Tibial nerve (tissue), 4 donors: ENCODE measurements at regions not wholly inside any gene's neighbourhood (a gene's known extent, or its start where the extent isn't known, plus 50 kb on each side); places are given as distances from the start of the nearest gene placed in this dataset.
A peak's percentile ranks its signal among the peaks of the same experiment; 100 is the strongest.

ENCODE experiments used
- DNase-seq, 2 donors: peaks; one replicate each; pipeline ENCODE4 v3.0.0-alpha.2; 2019; ENCODE audit warnings: low spot score in 2 of 2
- H3K27ac ChIP-seq, 4 donors: fragments of 200-600 bp; sonication (generic) in 3 of 4; one replicate each; pipeline ENCODE4 v1.5.1; 2017 to 2019; ENCODE audit warnings: mild to moderate bottlenecking in 1 of 4
- H3K27me3 ChIP-seq, 2 donors: fragments of 200-600 bp; sonication (generic) in 1 of 2; one replicate each; pipeline versions ENCODE4 v1.5.1 to v1.6.0; 2017 to 2019
- H3K36me3 ChIP-seq, 3 donors: fragments of 200-600 bp; sonication (generic); one replicate each; pipeline ENCODE4 v1.5.1; 2018 to 2019
- H3K4me1 ChIP-seq, 4 donors: fragments of 200-600 bp; sonication (generic) in 3 of 4; one replicate each; pipeline ENCODE4 v1.5.1; 2017 to 2019
- H3K4me3 ChIP-seq, 4 donors: fragments of 200-600 bp; sonication (generic) in 3 of 4; one replicate each; pipeline ENCODE4 v1.5.1; 2017 to 2019; ENCODE audit warnings: mild to moderate bottlenecking in 1 of 4, moderate library complexity in 1 of 4
- H3K9me3 ChIP-seq, 4 donors: fragments of 200-600 bp; sonication (generic) in 3 of 4; one replicate each; pipeline ENCODE4 v1.5.1; 2017 to 2019
- EP300 ChIP-seq, 2 donors: sonication (generic); formaldehyde crosslinking; IDR thresholded peaks; one replicate each; pipeline ENCODE4 v1.6.1; 2017; ENCODE audit warnings: antibody characterized with exemption in 2 of 2, mild to moderate bottlenecking in 1 of 2
- POLR2A ChIP-seq, 2 donors: fragments of 450-650 bp; IDR thresholded peaks; one replicate each; pipeline ENCODE4 v1.6.1; 2017; ENCODE audit warnings: antibody characterized with exemption in 2 of 2, mild to moderate bottlenecking in 2 of 2, moderate library complexity in 2 of 2
- WGBS, 2 donors: methylation state at CpG; one replicate each; pipeline ENCODE4 v1.1.5; 2018; 5-methylcytosine and 5-hydroxymethylcytosine counted together
- TF ChIP-seq, protein P1 (sequence below), 5 experiments: fragments of 200-600 bp in 3 of 5; fragments of 450-650 bp in 2 of 5; sonication (generic) in 3 of 5; IDR thresholded peaks; one replicate each; pipeline ENCODE4 v1.5.1; 2016 to 2019; ENCODE audit warnings: antibody characterized with exemption in 5 of 5, mild to moderate bottlenecking in 3 of 5, moderate library complexity in 2 of 5

DNA sequence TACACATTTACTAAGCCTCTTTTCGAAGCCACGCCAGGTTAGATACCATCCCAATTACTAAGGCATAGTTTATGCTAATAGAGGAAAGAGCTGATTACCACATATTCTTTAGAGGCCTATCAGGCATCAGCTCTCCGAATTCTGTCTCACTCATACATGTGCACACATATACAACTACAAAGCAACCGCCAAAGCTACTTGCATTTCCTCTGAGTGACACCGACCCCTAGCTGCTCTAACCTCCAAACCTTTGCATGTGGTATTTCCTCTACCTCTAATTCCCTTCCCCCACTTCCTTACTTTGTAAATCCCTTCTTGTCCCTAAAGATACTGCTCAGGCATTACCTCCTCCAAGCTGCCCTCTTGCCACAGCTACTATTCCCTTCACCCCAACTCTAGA is 107.2 kb downstream of the DUSP6 start:
- Histone ChIP-seq H3K9me3 (peaks cover 0 to 2% (median 0%) of the 10 kb centered on the region in 4 donors), H3K36me3 (no peaks in the 10 kb centered on the region), H3K4me3 (no peak overlapping the region), H3K27me3 (no peaks in the 10 kb centered on the region), H3K4me1 (peaks cover 0 to 8% (median 0%) of the 10 kb centered on the region in 4 donors), H3K27ac (no peak overlapping the region)
- TF ChIP-seq, protein P1, sequence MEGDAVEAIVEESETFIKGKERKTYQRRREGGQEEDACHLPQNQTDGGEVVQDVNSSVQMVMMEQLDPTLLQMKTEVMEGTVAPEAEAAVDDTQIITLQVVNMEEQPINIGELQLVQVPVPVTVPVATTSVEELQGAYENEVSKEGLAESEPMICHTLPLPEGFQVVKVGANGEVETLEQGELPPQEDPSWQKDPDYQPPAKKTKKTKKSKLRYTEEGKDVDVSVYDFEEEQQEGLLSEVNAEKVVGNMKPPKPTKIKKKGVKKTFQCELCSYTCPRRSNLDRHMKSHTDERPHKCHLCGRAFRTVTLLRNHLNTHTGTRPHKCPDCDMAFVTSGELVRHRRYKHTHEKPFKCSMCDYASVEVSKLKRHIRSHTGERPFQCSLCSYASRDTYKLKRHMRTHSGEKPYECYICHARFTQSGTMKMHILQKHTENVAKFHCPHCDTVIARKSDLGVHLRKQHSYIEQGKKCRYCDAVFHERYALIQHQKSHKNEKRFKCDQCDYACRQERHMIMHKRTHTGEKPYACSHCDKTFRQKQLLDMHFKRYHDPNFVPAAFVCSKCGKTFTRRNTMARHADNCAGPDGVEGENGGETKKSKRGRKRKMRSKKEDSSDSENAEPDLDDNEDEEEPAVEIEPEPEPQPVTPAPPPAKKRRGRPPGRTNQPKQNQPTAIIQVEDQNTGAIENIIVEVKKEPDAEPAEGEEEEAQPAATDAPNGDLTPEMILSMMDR (IDR thresholded peaks at IDR 0.05) = no peak
- no peak for TF ChIP-seq POLR2A (IDR thresholded peaks at IDR 0.05)
- no peak for TF ChIP-seq EP300 (IDR thresholded peaks at IDR 0.05)
- 74 to 77% methylated on average over 5 of the region's 5 CpGs for WGBS, 2 donors
- no peak for DNase-seq

DNA sequence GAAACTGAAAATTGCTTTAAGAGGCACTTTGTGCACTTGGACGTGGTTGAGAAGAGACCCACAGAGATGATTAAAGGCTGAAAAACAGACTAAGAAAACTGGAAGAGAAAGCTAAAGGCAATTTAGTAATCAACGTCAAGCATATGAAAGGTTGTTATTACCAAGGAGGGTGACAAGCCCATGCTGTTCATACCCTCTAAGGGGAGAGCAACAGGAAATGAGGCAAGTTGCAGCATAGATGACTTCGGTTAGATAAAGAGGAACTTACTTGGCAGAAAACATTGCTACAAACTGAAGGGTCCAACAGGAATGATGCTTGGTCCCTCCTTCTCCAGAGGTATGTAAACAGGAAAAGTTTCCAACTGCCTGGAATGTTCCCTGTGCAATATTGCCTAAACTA is 107.8 kb downstream of the DUSP6 start:
- TF ChIP-seq, protein P1 (IDR thresholded peaks at IDR 0.05) = no peak
- TF ChIP-seq EP300 (IDR thresholded peaks at IDR 0.05) = no peak
- no peak for TF ChIP-seq POLR2A (IDR thresholded peaks at IDR 0.05)
- no peak overlapping the region for H3K27ac ChIP-seq
- H3K36me3 ChIP-seq = no peaks in the 10 kb centered on the region
- DNase-seq = no peak
- H3K27me3 ChIP-seq = no peaks in the 10 kb centered on the region
- H3K9me3 ChIP-seq = peaks cover 0 to 2% (median 0%) of the 10 kb centered on the region in 4 donors
- WGBS, 2 donors = 28 to 38% methylated on average over 3 of the region's 3 CpGs
- H3K4me1 ChIP-seq = peaks cover 0 to 8% (median 0%) of the 10 kb centered on the region in 4 donors
- H3K4me3 ChIP-seq = no peak overlapping the region

DNA sequence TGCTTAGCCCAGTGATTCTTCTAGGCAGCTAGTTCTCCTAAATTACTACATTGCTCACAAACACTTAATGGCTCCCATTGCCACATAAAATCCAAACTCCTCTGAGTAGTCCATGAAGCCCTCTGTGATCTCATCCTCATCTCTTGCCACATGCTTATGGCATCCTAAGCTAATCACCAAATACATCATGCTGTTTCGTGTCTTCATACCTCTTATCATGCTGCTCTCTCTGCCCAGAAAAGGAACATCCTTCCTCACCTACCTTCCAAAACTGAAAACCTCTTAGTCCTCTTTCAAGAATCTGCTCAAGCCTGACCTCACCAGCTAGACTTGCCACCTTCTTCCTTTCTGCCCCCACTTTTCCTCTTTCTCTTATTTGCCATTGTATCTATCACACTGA is 108.5 kb downstream of the DUSP6 start:
- 94 to 100% methylated on average over 1 of the region's 1 CpG for WGBS, 2 donors
- TF ChIP-seq, protein P1 (IDR thresholded peaks at IDR 0.05) = no peak
- TF ChIP-seq EP300 (IDR thresholded peaks at IDR 0.05) = no peak
- TF ChIP-seq POLR2A (IDR thresholded peaks at IDR 0.05) = no peak

DNA sequence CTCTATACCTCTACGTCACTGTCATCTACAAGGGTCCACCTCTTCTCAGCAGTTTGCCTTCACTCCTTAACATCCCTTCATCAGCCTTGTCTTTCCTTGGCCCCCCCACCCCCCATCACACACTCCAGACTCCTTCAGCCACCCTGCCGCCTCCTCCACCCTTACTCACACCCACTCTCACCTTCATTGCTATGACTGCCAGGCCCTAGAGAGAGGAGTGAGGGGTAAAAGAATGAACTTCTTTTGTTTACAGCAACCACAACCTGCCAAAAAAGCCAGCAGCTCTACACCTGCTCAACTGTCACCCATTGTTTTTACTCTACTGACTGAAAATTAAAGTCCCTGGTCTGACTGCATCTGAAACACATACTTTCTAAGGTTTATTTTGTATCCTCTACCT is 112.8 kb downstream of the DUSP6 start:
- DNase-seq = no peak
- WGBS, 2 donors = 90 to 95% methylated on average over 2 of the region's 2 CpGs
- Histone ChIP-seq H3K27ac (no peak overlapping the region), H3K27me3 (no peaks in the 10 kb centered on the region), H3K9me3 (peaks cover 0 to 2% (median 0%) of the 10 kb centered on the region in 4 donors), H3K4me1 (peaks cover 0 to 13% (median 0%) of the 10 kb centered on the region in 4 donors), H3K36me3 (no peaks in the 10 kb centered on the region), H3K4me3 (no peak overlapping the region)
- no peak for TF ChIP-seq EP300 (IDR thresholded peaks at IDR 0.05)
- TF ChIP-seq, protein P1 (IDR thresholded peaks at IDR 0.05) = no peak

More for the DNA sequence above, 108.5 kb downstream of the DUSP6 start:
- H3K36me3 ChIP-seq = no peaks in the 10 kb centered on the region
- peaks cover 0 to 10% (median 0%) of the 10 kb centered on the region in 4 donors for H3K4me1 ChIP-seq
- no peaks in the 10 kb centered on the region for H3K27me3 ChIP-seq
- no peak overlapping the region for H3K27ac ChIP-seq
- peaks cover 0 to 2% (median 0%) of the 10 kb centered on the region in 4 donors for H3K9me3 ChIP-seq
- no peak for DNase-seq
- H3K4me3 ChIP-seq = no peak overlapping the region

DNA sequence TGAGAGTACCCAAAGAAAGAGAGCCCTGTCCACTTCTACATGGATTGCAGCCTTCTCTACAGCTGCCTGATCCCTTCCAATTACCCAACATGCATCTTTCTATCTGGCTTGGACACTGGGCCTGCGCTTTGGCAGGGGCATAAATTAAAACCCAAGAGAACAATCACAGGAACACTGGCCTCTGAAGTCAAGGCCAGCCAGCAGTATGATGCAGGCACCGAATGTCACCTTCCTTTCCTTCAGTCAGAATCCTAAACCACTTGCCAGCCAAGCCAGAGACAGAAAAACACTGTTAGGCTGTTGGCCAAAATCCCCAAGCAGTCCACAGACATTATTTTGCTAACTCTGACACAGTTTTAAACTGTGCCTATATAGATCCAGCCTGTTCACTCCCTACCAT is 113.7 kb downstream of the DUSP6 start:
- no peak for TF ChIP-seq POLR2A (IDR thresholded peaks at IDR 0.05)
- peak in 1 of 2 donors; percentile 52 for TF ChIP-seq EP300 (IDR thresholded peaks at IDR 0.05)
- TF ChIP-seq, protein P1 (IDR thresholded peaks at IDR 0.05) = no peak
- H3K4me3 ChIP-seq = no peak overlapping the region
- H3K9me3 ChIP-seq = peaks cover 0 to 2% (median 0%) of the 10 kb centered on the region in 4 donors
- H3K4me1 ChIP-seq = peaks cover 0 to 11% (median 0%) of the 10 kb centered on the region in 4 donors
- no peaks in the 10 kb centered on the region for H3K36me3 ChIP-seq
- DNase-seq = no peak
- no peaks in the 10 kb centered on the region for H3K27me3 ChIP-seq
- peak overlapping the region in 2 of 4 donors; percentile 16 to 40 for H3K27ac ChIP-seq
- WGBS, 2 donors = 17 to 55% methylated on average over 2 of the region's 2 CpGs
